GM19455 (cell line): ENCODE measurements at regions not wholly inside any gene's neighbourhood (a gene's known extent, or its start where the extent isn't known, plus 50 kb on each side); places are given as distances from the start of the nearest gene placed in this dataset.
"Not testable (repeated sequence)": the region's sequence is repeated elsewhere in the genome, so short reads cannot be mapped to it uniquely, and the experiment has no call there.

ENCODE experiments used
- ATAC-seq: cut with Tn5 transposase; IDR thresholded peaks from one replicate; pipeline ENCODE4 v1.9.1; 2021; ENCODE audit not compliant: unreplicated experiment

DNA sequence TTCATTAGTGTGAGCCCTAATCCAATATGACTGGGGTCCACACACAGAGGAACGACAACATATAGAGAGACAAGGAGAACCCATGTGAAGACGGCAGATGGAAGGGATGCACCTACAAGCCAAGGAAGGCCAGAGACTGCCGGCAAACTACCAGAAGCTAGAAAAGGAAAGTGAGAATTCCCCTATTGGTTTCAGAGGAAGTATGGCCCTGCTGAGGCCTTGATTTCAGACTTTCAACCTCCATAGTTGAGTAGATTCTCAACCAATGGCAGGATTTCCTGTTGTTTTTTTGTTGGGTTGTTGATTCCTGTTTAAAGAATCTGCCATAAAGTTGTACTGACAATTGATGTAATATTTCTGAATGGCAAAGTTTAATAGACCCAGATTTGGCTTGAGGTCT is 241.5 kb downstream of the SATB2 start:
- no peak for ATAC-seq

DNA sequence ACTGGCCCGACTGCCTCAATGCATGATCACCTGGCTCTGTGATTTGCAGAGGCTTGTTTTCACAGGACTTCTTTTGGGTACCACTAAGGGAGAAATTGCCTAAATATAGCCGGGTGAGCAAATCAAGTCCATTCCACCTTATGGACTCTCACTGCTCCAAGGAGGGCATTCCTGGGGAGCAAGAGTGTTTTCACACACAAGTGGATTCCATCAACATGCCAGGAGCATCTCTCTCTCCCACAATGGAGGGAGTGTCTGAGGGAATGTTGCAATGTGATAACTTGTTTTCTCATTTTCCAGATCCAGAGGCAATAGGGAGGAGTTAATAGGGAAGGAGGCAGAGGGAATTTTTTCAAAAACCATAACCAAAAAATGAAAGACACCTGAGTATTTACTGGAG is 250.7 kb downstream of the SATB2 start:
- ATAC-seq = no peak

DNA sequence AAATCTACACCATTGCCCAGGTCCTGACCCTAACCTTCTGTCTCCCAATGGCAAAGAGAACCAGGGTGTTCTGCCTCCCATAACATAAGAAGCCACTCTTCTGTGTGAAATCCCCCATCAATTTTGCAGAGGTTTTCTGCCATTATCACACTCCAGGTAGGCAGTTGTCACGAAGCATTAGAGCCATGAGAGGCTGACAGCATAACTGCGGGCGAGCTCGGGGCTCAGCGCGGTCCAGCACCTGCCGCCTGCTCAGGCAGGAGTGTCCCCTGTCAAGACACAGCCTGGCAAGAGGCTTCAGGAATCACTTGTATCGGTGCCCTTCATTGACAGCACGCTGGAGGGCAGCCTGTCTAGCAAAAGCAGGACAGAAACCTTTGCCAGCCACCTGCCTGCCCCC is 251.2 kb downstream of the SATB2 start:
- ATAC-seq = no peak

DNA sequence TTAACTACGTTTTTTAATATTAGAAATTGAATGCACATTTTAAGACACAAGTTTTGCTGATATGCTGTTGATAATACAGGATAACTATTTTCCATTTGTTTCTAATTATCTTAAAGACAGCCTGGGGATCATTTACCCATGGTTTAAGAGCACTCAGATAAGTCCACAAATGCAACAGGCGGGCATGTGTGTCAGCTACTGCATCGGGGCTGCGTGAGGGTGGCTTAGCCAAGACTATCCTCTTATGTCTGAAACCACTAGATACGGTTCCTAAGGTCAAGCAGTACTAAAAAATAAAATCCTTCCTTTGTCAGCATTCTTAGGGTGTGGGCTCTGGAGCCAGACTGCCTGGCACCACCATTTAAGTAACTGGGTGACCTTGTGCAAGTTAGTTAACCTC is 254.8 kb downstream of the SATB2 start:
- no peak for ATAC-seq

DNA sequence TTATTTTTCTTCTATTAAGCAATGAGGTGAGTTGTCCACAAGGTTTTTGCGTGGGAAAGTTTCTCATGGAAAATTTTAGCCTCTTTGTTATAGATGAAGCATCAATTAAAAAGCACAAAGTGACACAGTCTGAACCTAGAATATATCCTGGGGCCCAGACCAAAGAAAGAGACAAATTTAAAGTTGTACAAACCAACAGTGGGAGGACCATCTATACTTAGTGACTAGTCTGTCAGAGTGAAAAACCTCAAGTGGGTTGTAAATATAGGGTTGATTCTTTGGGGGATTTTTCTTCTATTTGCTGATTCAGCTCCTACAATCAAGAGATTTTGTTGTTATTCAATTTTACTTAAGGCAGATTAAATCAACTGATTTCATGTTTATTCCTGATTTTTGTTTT is 256.2 kb downstream of the SATB2 start:
- no peak for ATAC-seq

DNA sequence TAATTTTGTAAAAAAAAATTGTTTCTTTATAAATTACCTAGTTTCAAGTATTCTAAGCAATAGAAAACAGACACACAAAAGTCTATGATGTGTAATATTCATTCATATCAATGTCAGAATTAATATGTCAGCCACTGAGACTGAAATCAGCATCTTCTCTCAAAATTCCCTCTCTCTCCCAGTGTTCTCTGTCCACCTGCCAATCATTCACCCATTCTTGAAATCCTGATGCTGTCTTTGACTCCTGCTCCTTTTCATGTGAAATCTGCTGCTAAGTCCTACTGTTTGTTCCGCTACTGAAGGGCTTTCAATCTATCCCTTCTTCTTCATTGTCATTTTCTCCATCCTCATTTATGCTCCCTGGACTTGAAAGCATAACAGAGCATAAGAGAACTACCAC is 257.9 kb downstream of the SATB2 start:
- no peak for ATAC-seq

DNA sequence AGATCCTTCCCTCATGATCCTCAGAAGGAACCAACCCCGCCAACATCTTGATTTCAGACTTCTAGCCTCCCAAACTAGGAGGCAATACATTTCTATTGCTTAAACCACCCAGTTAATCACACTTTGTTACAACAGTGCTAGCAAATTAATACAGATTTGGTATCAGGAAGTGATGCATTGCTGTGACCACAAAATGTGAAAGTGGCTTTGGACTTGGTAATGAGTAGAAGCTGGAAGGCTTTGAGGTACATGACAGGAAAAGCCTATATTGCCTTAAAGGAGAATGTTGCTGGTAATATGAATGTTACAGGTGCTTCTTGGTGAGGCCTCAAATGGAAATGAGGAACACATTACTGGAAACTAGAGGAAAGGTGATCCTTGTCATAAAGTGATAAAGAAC is 260.3 kb downstream of the SATB2 start:
- no peak for ATAC-seq

DNA sequence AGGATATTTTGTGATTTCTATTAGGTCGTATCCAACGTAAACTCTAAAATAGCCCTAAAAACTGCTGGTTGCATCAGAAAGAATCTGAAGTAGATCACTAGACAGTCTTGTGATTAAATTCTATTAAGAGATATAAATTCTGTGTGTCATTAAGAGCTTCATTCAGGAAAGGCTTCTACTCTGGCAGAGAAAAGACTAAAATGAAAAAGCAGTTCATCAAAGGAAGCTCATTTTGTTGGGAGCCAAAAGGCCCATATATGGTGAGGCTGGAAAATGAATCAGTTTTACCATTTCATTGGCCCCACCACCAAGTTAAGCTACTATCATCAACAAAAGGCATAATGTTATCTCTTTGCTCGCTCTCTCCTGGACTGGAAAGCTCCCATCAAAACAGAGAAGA is 261.1 kb downstream of the SATB2 start:
- no peak for ATAC-seq

DNA sequence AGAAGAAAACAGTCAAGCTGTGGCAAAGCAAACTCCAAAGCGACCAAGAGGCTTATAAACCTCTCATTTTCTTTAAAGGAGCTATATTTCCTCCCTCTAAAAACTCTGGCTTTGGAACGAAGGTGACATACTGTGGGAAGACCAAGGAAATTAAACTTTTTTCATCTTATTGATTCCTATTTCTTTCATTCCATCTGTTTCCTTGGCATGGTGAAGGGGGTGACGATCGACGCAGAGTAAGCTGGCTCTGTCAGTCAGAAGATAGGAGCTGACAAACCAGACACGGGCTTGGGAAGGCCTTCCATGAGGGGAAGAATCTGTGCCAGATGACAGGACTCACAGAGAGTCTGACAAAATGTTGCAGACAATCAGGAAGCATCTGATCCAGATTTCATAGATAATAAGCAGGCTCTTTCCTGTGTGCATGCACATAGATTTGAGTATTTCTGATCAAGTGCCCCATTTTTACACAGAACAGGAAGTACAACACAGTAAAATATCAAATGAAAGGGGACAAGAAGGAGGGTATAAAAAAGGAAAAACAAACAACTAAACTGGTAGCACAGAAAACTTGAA is 261.7 kb downstream of the SATB2 start:
- ATAC-seq = no peak

DNA sequence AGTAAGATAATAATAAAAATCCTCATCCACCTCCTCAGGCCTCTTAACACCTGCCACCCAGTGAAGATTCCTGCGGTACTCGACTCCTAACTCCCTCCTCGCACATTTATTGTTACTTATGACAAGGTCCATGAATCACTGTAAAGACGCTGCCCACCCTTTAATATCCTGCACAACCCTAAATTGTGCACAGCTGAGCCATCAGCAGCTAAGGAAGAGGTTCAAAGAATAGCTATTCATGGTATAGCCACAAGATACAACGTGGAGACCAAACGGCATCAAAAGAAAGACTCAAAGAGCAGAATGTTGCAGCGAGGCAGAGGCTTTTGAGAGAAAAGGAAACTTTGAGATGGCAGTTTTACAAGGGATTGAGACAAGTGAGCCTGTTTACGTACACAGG is 266.3 kb downstream of the SATB2 start:
- no peak for ATAC-seq

DNA sequence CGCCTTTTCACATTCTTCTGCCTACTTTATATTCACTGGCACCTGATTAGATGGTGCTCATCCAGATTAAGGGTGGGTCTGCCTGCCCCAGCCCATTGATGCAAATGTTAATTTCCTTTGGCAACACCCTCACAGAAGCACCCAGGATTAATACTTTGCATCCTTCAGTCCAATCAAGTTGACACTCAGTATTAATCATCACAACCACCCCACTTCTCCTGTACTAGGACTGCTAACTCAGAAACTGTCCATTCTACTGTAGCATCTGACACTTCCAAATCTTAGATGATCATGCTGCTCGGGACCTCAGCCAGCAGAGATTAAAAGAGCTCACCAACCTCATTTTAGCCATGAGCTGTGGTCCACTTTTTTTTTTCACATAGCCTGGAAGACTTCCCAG is 268.5 kb downstream of the SATB2 start:
- no peak for ATAC-seq

DNA sequence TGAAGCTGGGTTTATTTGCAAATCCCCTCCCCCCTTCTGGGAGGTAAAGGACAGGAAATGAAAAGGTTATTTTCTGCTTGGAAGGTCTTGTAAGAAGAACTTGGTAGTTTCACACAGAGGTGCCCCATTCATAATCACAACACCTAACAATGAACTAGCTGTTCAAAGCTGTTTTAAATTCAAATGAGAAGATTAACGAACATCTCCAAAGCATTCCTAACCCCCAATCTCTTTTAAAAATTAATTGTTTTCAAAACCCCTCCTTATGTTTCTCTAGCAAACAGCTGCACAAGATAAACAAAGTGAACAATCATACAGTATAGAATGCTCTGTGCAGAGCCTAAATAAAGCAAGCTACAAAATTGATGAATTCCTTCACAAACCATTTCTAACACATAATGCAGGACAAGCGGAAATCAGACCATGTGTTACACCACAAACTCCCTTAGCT is 271.4 kb downstream of the SATB2 start:
- ATAC-seq = no peak

DNA sequence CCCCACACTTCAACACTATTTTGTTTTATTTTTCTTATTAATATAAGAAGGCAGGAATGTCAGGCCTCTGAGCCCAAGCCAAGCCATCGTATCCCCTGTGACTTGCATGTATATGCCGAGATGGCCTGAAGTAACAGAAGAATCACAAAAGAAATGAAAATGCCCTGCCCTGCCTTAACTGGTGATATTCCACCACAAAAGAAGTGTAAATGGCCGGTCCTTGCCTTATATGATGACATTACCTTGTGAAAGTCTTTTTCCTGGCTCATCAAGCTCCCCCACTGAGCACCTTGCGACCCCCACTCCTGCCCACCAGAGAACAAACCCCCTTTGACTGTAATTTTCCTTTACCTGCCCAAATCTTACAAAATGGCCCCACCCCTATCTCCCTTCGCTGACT is 272.6 kb downstream of the SATB2 start:
- not testable (repeated sequence) for ATAC-seq

DNA sequence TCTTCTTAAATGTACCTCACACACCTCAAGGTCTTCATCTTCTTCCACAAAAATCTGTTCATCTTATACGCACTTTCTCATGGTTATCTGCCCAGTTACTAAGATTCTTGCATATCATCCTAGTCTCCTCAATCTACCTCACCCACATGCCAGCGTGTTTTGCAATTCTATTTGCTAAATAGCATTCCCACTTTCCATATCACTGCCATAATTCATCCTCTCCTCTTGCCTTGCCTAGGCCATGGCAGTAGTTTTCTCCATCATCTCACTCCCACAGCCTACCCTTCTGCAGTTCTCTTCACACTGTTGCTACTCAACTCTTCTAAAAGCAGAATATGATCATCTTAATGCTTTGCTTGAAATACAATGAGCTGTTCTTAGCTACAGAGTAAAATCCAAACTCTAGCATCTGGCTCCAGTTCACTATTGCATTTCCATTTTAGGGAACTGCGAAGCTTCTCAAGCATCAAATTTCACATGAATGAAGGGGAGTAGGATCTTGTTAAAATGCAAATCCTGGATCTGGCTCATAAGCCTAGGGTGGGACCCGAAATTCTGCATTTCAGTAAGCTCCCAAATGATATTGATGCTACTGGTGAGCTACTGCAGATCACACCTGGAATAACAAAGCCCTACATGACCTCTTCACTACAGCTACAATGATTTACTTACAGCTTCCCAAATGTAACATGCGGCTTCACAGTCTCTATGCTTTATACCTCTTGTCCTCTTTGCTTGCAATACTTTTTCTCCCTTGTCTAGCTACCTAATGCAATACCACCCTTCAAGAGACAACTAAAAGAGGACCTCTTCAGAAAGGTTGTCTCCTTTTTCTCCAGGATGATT is 293.9 kb downstream of the SATB2 start:
- ATAC-seq = no peak

DNA sequence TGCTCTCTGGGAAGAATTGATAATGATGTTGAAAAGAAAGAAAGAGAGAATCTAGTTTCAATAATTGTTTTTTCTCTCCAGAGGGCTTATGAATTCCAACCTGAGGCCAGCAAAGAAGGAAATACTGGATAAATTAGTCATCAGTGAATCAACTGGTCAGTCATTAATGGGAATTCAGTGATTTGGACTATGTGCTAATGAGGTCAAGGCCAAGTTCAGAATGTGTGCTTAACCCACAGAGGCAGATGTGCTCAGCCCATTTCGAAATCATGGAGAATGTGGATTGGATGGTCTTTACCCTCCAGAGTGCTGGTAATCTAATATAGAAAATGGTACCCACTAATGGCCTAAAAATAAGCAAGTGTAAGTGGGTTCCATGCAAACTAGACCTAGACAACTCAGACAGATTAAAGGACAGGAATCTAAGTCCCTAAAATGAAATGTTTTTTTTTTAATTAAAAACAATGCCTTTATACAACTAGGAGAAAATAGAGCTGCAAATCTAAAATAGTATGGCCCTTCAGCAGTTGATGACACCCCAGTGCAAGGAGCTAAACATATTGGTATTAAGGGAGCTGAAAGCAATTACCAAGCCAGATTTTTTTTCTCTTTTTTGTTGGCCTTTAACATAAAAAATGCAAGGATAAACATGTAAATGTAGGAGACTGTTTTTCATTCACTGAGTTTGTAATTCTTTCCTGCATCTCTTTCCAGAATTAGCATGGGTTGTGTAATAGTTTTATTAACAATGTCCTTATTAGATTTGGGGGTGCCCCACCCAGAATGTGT is 296.9 kb downstream of the SATB2 start:
- no peak for ATAC-seq

DNA sequence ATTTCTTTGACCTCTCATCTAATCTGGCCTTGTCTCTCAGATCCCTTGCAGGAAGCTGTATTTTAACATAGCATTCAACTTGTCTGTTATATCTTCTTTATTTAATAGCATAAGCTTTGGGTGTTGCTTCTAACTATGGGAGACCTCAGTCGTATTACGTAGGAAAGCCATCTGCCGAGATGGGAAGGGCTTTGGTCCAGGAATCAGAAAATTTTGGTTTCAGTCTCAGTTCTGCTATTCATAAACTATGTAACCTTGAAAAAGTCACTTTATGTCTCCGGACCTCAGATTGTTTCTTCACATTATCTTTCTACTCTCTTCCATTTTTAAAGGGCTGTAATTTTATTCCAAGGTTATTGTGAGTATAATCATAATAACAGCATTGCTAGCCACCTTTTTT is 297.7 kb downstream of the SATB2 start:
- no peak for ATAC-seq

DNA sequence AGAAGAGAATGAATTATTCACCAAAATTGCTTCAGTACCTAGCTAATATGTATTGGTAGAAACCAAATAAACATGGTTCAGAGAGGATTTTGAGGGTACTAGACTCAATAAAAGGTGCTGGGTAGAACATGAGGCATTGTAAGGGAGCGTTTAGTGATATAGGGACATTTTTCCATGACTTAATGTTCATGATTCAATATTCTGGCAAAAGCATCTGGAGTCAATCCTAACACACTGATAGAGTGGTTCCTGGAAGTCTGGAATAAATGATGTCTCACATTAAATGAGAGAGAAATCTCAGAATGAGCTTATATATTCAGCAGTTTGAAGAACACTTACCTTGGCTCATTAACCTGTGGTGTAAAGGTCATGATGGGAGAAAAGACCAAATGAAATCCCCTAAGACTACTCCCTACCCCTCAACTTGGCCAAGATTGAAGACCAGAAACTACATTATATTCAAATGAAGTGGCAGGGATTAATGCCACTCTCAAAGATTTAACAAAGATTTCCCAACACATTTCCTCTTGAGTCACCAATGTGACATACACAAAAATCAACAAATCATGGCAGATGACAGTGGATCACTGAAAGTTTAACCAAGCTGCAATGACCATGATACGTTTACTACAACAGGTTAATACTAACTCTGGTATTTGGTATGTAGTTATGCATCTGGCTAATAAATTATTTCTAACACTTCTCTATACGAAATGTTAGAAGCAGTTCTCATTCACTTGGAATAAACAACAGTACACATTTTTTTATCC is 309.5 kb downstream of the SATB2 start:
- ATAC-seq = no peak

DNA sequence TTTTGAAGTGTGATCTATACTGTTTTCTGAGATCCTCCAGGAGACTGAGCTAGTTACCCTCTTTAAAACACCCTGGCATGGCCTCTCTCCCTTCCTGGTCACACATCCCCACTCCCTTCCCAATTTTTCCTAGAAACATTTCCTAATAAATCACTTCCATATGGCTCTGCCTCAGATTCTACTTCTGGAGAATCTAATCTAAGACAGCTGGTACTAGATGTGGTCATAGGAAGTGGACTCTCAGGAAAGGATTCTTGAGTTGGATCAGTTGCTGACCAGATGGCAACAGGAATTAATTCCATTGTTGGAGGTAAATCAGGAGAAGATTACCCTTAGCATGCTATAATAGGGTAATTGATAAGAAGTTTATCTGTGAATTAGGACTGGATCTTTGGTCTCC is 310.5 kb downstream of the SATB2 start:
- no peak for ATAC-seq

DNA sequence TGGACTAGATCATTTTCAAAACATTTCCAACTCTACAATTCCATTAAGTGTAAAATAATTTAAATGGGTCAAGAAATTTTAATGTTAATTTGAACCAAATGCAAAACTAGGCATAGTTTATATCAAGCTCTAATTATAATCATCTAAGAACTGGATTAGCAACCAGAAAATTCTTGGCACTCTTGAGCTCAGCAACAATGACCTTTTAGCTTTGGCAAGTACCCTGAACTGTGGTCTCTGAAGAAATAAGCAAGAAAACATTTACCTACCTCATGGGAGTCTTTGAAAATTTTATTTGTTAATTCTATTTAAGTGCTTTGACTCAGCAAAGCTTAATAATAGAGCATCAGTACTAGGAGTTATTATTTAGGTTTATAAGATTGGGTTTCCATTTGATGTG is 313.2 kb downstream of the SATB2 start:
- no peak for ATAC-seq

DNA sequence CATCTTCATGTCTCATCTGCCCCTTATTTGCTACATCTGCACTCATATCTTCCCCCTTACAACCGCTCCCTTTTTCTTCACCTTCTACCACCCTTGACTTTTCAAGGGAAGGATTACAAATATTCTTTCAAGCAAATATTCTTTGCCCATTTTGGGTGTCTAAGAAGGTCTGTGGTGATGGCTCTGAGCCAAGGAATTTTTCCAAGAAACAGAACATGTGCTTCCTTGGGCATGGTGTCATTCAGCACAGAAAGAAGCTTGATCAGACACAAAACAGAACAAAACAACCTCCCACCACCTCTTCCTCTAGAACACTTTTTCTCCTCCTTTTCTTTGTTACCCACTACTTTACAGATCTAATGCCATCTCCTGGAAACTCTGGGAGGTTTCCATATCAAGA is 313.7 kb downstream of the SATB2 start:
- ATAC-seq = no peak

DNA sequence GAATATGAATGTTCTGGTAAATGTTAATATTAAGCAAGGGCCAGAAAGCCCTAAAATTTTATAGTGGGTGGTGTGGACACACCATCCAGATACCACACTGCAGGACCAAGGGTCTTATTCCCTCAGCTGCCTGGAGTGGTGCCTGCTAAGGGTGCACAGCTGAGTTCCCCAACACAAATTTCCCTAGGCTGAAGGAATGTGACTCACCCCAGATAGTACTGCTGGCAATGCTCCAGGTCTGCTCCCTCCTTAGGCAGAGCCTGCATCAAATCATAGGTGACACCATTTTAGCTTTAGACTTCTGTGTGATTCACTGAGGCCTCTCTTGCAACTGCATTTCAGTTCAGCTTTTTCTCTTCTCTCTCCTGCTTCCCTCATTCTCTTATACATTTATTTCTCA is 321.1 kb downstream of the SATB2 start:
- ATAC-seq = no peak
